Activated T-cell treated with anti-CD3 and anti-CD28 coated beads, Interleukin-2, amount 50 U/mL, for 72 hours (primary cell): ENCODE measurements at regions not wholly inside any gene's neighbourhood (a gene's known extent, or its start where the extent isn't known, plus 50 kb on each side); places are given as distances from the start of the nearest gene placed in this dataset.

Experiments
- ATAC-seq, 2 donors: fragments of 150-1000 bp; cut with Tn5 transposase; replicated peaks in 1 of 2; 2 replicates each; pipeline ENCODE4 v1.10.0; 2021; ENCODE audit warnings: moderate library complexity in 2 of 2, mild to moderate bottlenecking in 1 of 2
- DNase-seq, 2 donors: peaks; one replicate each; pipeline ENCODE4 v3.0.0; 2021 to 2022; ENCODE audit warnings: mixed read lengths in 1 of 2
- H3K27ac Mint-ChIP-seq: one replicate; pipeline ENCODE4 v1.8.0; 2022; ENCODE audit warnings: mild to moderate bottlenecking, moderate library complexity, mixed read lengths
- H3K27me3 Mint-ChIP-seq: one replicate; pipeline ENCODE4 v1.8.0; 2022; ENCODE audit warnings: low read depth, mixed read lengths
- H3K36me3 Mint-ChIP-seq, 2 donors: one replicate each; pipeline ENCODE4 v1.8.0; 2022; ENCODE audit warnings: mixed read lengths in 2 of 2, mild to moderate bottlenecking in 1 of 2; ENCODE audit not compliant: insufficient read depth in 2 of 2
- H3K4me1 Mint-ChIP-seq: one replicate; pipeline ENCODE4 v1.8.0; 2022; ENCODE audit warnings: low read depth, mixed read lengths
- H3K4me3 Mint-ChIP-seq, 2 donors: one replicate each; pipeline ENCODE4 v1.8.0; 2022; ENCODE audit warnings: mild to moderate bottlenecking in 2 of 2, mixed read lengths in 2 of 2, moderate library complexity in 2 of 2
- H3K9me3 Mint-ChIP-seq, 2 donors: one replicate each; pipeline ENCODE4 v1.8.0; 2022; ENCODE audit warnings: mixed read lengths in 2 of 2

- Mint-ChIP-seq H3K4me1 (no peaks in the 10 kb centered on the region), H3K4me3 (no peak overlapping the region), H3K27ac (no peak overlapping the region), H3K27me3 (no peaks in the 10 kb centered on the region), H3K9me3 (peaks cover 0 to 6% of the 10 kb centered on the region in 2 donors), H3K36me3 (peaks cover 1 to 5% of the 10 kb centered on the region in 2 donors)
- ATAC-seq (no peak), DNase-seq (peak in 1 of 2 donors; percentile 0)
Measured at GRCh38 chrY:10200065-10200464, 672.4 kb downstream of the TSPY10 start.
